ENCODE measurements at regions not wholly inside any gene's neighbourhood (a gene's known extent, or its start where the extent isn't known, plus 50 kb on each side); places are given as distances from the start of the nearest gene placed in this dataset.

DNA sequence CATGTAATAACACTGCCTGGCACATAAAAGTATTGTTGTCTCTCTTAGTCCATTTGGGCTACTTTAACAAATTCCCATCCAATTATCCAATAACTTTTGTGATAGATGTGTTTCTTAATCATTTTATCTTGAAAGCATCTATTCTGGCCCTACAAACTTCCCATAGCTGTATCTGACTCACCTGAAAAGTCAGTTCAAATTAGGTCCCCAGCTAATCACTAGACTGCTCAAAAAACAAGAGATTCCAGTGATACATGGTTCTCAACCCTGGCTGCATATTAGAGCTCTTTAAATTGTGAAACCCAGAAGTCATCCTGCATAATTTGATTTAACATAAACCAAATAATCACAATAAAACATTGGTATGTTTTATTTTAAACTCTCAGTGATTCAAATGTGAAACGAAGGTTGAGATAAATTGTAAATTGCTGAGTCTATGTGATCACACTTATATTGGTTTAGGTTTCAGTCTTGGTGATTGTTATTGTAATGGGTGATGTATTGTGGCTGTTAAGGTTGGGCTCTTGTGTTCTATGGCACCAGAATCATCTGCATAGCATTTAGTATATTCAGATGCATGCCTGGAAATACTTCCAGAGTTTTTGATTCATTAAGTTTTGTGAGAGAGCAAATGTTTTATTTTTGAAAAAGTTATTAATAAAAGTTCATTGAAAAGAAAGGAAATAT, 268.9 kb upstream of the KCNMB2 start:
- POLR2A ChIA-PET (ENCODE audit: unreplicated experiment): no interaction called here
- Histone ChIP-seq H3K9me2 (replicated peaks; ENCODE audit: low read length) (0 out of 2 replicates have a peak, but pooled peaks cover 4% of the 10 kb centered on the region), H2AFZ (ENCODE audit: low read length) (no peak overlapping the region), H3K79me2 (ENCODE audit: low read length) (no peaks in the 10 kb centered on the region), H3K9ac (ENCODE audit: low read length) (no peak overlapping the region), H3K4me2 (ENCODE audit: low read length) (no peak overlapping the region), H3K27me3 (ENCODE audit: low read length) (no peaks in the 10 kb centered on the region), H3K4me1 (ENCODE audit: insufficient read depth, low read length) (peaks cover 16% of the 10 kb centered on the region), H3K27ac (ENCODE audit: low read length) (no peak overlapping the region), H4K20me1 (ENCODE audit: low read length) (no peaks in the 10 kb centered on the region), H3K36me3 (ENCODE audit: low read depth, low read length) (no peaks in the 10 kb centered on the region), H3K4me3 (ENCODE audit: low read length) (no peak overlapping the region), H3K9me3 (ENCODE audit: low read length) (no peaks in the 10 kb centered on the region), H3F3A (ENCODE audit: low read length, unreplicated experiment) (no peaks in the 10 kb centered on the region)
- BruUV-seq (replicated peaks): no TSS peak
- intact Hi-C loops (cut with micrococcal nuclease): no loop called here
- CTCF ChIA-PET: no interaction called here
- TF ChIP-seq, protein P1, sequence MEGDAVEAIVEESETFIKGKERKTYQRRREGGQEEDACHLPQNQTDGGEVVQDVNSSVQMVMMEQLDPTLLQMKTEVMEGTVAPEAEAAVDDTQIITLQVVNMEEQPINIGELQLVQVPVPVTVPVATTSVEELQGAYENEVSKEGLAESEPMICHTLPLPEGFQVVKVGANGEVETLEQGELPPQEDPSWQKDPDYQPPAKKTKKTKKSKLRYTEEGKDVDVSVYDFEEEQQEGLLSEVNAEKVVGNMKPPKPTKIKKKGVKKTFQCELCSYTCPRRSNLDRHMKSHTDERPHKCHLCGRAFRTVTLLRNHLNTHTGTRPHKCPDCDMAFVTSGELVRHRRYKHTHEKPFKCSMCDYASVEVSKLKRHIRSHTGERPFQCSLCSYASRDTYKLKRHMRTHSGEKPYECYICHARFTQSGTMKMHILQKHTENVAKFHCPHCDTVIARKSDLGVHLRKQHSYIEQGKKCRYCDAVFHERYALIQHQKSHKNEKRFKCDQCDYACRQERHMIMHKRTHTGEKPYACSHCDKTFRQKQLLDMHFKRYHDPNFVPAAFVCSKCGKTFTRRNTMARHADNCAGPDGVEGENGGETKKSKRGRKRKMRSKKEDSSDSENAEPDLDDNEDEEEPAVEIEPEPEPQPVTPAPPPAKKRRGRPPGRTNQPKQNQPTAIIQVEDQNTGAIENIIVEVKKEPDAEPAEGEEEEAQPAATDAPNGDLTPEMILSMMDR (conservative IDR thresholded peaks at IDR 0.05; ENCODE audit: low read depth, low read length): no peak
- no peak for ATAC-seq
- no peak for DNase-seq

DNA sequence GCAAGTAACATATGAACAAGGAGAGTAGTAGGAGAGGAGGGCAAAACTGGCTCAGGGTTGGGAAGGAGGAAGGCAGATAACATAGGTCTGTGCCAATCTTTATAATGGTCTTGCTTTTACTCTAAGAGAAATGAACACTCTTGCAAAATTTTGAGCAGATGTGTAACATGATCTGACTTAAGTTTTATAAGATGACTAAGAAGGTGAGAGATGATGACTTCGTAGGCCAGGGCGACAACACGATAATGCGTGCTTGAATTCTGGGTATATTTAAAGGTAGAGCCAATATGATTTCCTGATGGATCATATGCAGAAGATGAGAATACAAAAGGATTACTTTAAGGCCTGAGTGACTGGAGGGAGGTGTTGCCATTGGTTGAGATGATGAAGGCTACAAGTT, 265.4 kb upstream of the KCNMB2 start:
- no peaks in the 10 kb centered on the region for H3K79me2 ChIP-seq (ENCODE audit: low read length)
- intact Hi-C loops (cut with micrococcal nuclease): no loop called here
- peak overlapping the region; percentile 18; the same call in 1 of the 2 replicates for H3K27ac ChIP-seq (ENCODE audit: low read length)
- peak overlapping the region; percentile 27 for H2AFZ ChIP-seq (ENCODE audit: low read length)
- ChIA-PET CTCF (no interaction called here), POLR2A (ENCODE audit: unreplicated experiment) (no interaction called here)
- H4K20me1 ChIP-seq (ENCODE audit: low read length): no peaks in the 10 kb centered on the region
- no peak overlapping the region for H3K4me3 ChIP-seq (ENCODE audit: low read length)
- TF ChIP-seq EZH2 (IDR thresholded peaks at IDR 0.05; ENCODE audit: low read length, unreplicated experiment) (no peak), EZH2phosphoT487 (IDR thresholded peaks at IDR 0.05; ENCODE audit: borderline replicate concordance, low read length) (no peak)
- TF ChIP-seq, protein P1 (conservative IDR thresholded peaks at IDR 0.05; ENCODE audit: low read depth, low read length): no peak
- peaks cover 25% of the 10 kb centered on the region for H3K4me1 ChIP-seq (ENCODE audit: insufficient read depth, low read length)
- no peaks in the 10 kb centered on the region for H3F3A ChIP-seq (ENCODE audit: low read length, unreplicated experiment)
- H3K9ac ChIP-seq (ENCODE audit: low read length): no peak overlapping the region
- ATAC-seq (peak; percentile 84), DNase-seq (peak; percentile 78)
- peak overlapping the region; percentile 27 for H3K4me2 ChIP-seq (ENCODE audit: low read length)
- no peaks in the 10 kb centered on the region for H3K36me3 ChIP-seq (ENCODE audit: low read depth, low read length)
- no TSS peak for BruUV-seq (replicated peaks)
- no peaks in the 10 kb centered on the region for H3K27me3 ChIP-seq (ENCODE audit: low read length)
- H3K9me3 ChIP-seq (ENCODE audit: low read length): no peaks in the 10 kb centered on the region
- 0 out of 2 replicates have a peak, but pooled peaks cover 4% of the 10 kb centered on the region for H3K9me2 ChIP-seq (replicated peaks; ENCODE audit: low read length)

DNA sequence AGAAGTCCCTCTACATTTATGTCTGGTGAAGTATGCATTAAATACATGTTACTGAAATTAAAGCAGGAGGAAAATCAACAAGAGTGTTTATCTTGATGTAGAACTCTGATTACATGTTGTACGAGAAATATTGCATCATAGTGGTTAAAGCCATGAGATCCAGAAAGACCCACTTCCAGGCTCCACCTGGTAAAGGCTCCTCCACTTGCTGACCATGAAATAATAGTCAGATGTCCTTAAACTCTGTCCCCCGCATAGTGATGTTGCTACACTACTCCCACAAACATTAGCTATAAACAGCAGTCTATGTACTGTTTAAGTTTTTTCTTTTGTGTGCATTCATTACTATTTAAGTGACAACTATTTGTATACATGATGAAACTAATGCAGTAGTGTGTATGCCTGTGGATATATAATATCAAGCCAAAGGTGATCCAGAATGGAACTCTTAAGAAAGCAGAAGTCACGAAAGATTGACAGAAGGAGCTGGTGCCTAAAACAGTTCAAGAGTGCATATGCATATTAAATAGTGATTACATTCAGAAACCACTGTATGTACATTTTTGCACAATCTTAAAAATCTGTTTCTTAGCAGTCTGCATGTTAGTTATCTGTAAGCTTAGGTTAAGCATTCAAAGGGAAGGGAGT, 264.4 kb upstream of the KCNMB2 start:
- Histone ChIP-seq H3K4me3 (ENCODE audit: low read length) (no peak overlapping the region), H3K79me2 (ENCODE audit: low read length) (no peaks in the 10 kb centered on the region), H3K9me3 (ENCODE audit: low read length) (no peaks in the 10 kb centered on the region), H3F3A (ENCODE audit: low read length, unreplicated experiment) (no peaks in the 10 kb centered on the region), H3K9ac (ENCODE audit: low read length) (no peak overlapping the region), H3K4me2 (ENCODE audit: low read length) (no peak overlapping the region), H3K9me2 (replicated peaks; ENCODE audit: low read length) (0 out of 2 replicates have a peak, but pooled peaks cover 4% of the 10 kb centered on the region), H3K4me1 (ENCODE audit: insufficient read depth, low read length) (peaks cover 27% of the 10 kb centered on the region), H3K27me3 (ENCODE audit: low read length) (no peaks in the 10 kb centered on the region), H2AFZ (ENCODE audit: low read length) (no peak overlapping the region), H3K36me3 (ENCODE audit: low read depth, low read length) (no peaks in the 10 kb centered on the region), H3K27ac (ENCODE audit: low read length) (no peak overlapping the region), H4K20me1 (ENCODE audit: low read length) (no peaks in the 10 kb centered on the region)
- intact Hi-C loops (cut with micrococcal nuclease): no loop called here
- DNase-seq (no peak), ATAC-seq (no peak)
- CTCF ChIA-PET: interaction anchor here (0.6 kb wide), 1 partner anchor 82 kb away, joined by 8 read pairs; no protein-coding TSS in a partner anchor
- no TSS peak for BruUV-seq (replicated peaks)
- TF ChIP-seq, protein P1 (conservative IDR thresholded peaks at IDR 0.05; ENCODE audit: low read depth, low read length): no peak
- TF ChIP-seq EZH2phosphoT487 (IDR thresholded peaks at IDR 0.05; ENCODE audit: borderline replicate concordance, low read length) (no peak), EZH2 (IDR thresholded peaks at IDR 0.05; ENCODE audit: low read length, unreplicated experiment) (no peak)
- POLR2A ChIA-PET (ENCODE audit: unreplicated experiment): no interaction called here

Measured in PC-3 (cell line).